AG08395 (cell line): ENCODE measurements at regions not wholly inside any gene's neighbourhood (a gene's known extent, or its start where the extent isn't known, plus 50 kb on each side); places are given as distances from the start of the nearest gene placed in this dataset.
"Not testable (repeated sequence)": the region's sequence is repeated elsewhere in the genome, so short reads cannot be mapped to it uniquely, and the experiment has no call there.

ENCODE experiments used
- DNase-seq: peaks from one replicate; pipeline ENCODE4 v3.0.0; 2012; ENCODE audit warnings: mixed read lengths, low spot score

- DNase-seq: no peak
Measured at GRCh38 chr3:139095803-139096466, 51.2 kb upstream of the PRR23C start.

GRCh38 chr3:139096670-139097069, 52.0 kb upstream of the PRR23C start:
- no peak for DNase-seq

- DNase-seq: no peak
Measured at GRCh38 chr3:139098391-139098790, 53.7 kb upstream of the PRR23C start.

GRCh38 chr3:139099968-139100817, 55.5 kb upstream of the PRR23C start:
- no peak for DNase-seq

- DNase-seq: no peak
Measured at GRCh38 chr3:139100821-139101220, 56.1 kb upstream of the PRR23C start.

GRCh38 chr3:139101396-139101795, 56.7 kb upstream of the PRR23C start:
- DNase-seq: no peak

- no peak for DNase-seq
Measured at GRCh38 chr3:139103484-139103883, 58.8 kb upstream of the PRR23C start.

GRCh38 chr3:139104062-139104461, 59.4 kb upstream of the PRR23C start:
- DNase-seq: no peak

- no peak for DNase-seq
Measured at GRCh38 chr3:139105154-139105702, 60.5 kb upstream of the PRR23C start.

GRCh38 chr3:139106013-139106932, 61.6 kb upstream of the PRR23C start:
- no peak for DNase-seq

- DNase-seq: no peak
Measured at GRCh38 chr3:139107424-139108252, 62.9 kb upstream of the PRR23C start.

- no peak for DNase-seq
Measured at GRCh38 chr3:139108253-139108969, 63.7 kb upstream of the PRR23C start.

GRCh38 chr3:139109271-139109670, 64.6 kb upstream of the PRR23C start:
- no peak for DNase-seq

GRCh38 chr3:139110072-139110830, 65.6 kb upstream of the PRR23C start:
- no peak for DNase-seq

GRCh38 chr3:139110929-139111328, 66.2 kb upstream of the PRR23C start:
- DNase-seq: not testable (repeated sequence)

- peak; percentile 67 for DNase-seq
Measured at GRCh38 chr3:139111392-139112229, 66.9 kb upstream of the PRR23C start.

- DNase-seq: no peak
Measured at GRCh38 chr3:139112230-139112558, 67.5 kb upstream of the PRR23C start.

GRCh38 chr3:139113231-139113992, 68.7 kb upstream of the PRR23C start:
- DNase-seq: no peak
